ENCODE measurements at regions not wholly inside any gene's neighbourhood (a gene's known extent, or its start where the extent isn't known, plus 50 kb on each side); places are given as distances from the start of the nearest gene placed in this dataset.

DNA sequence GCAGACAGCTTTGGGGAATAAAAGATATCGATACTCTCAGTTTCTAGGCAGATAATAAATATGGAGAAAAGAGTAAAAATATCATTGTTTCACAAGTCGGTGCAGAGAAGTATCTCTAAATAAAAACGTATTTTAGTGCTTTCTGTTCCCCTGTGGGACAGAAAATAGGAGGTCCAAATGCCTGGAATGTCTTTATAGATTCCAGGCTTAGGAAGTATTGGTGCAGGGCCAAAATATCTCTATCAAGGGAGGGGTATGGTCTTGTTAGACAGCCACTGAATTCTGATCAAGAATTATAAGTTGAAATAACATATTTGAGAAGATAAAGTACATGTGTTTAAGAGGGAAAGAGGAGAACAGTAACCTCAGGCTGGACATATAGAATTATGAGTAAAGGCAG lies 596.4 kb downstream of the PCDH18 start:
- Histone ChIP-seq H3K36me3 (ENCODE audit: control insufficient read depth in 2 of 2, insufficient read depth in 2 of 2, low read length in 2 of 2) (no peaks in the 10 kb centered on the region), H3K4me3 (ENCODE audit: low read length in 2 of 2) (no peak overlapping the region), H3K27ac (ENCODE audit: low read length) (no peak overlapping the region)

DNA sequence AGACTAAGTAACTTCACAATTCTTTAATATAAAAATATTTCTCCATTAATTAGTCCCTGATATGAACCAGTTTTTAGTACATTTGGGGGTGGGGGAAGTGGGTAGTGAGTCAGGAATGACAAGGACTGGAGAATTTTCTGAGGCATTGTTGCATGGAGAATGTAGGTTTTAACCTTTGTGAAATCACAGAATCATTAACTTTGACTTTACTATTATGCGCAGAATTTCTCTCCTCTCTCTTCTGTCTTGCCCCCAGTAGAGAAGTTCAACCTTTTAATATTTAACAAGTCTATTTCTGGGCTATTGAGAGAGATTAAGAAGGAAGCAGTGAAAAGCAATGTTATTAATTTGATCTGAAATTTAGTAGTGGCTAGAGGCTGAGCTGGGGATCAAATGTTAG lies 597.0 kb downstream of the PCDH18 start:
- Histone ChIP-seq H3K4me1 (ENCODE audit: control insufficient read depth, insufficient read depth, low read length) (no peaks in the 10 kb centered on the region), H3K36me3 (ENCODE audit: control insufficient read depth in 2 of 2, insufficient read depth in 2 of 2, low read length in 2 of 2) (no peaks in the 10 kb centered on the region), H3K4me3 (ENCODE audit: low read length in 2 of 2) (no peak overlapping the region), H3K9me3 (ENCODE audit: control insufficient read depth in 2 of 2, low read length in 2 of 2) (no peaks in the 10 kb centered on the region), H3K27ac (ENCODE audit: low read length) (no peak overlapping the region), H3K27me3 (ENCODE audit: control insufficient read depth in 1 of 2, insufficient read depth in 2 of 2, low read length in 2 of 2) (no peaks in the 10 kb centered on the region), H3K9ac (ENCODE audit: low read length in 2 of 2) (no peak overlapping the region)

More for the DNA sequence above, 596.4 kb downstream of the PCDH18 start:
- Histone ChIP-seq H3K9me3 (ENCODE audit: control insufficient read depth in 2 of 2, low read length in 2 of 2) (no peaks in the 10 kb centered on the region), H3K9ac (ENCODE audit: low read length in 2 of 2) (no peak overlapping the region), H3K27me3 (ENCODE audit: control insufficient read depth in 1 of 2, insufficient read depth in 2 of 2, low read length in 2 of 2) (no peaks in the 10 kb centered on the region), H3K4me1 (ENCODE audit: control insufficient read depth, insufficient read depth, low read length) (no peaks in the 10 kb centered on the region)

DNA sequence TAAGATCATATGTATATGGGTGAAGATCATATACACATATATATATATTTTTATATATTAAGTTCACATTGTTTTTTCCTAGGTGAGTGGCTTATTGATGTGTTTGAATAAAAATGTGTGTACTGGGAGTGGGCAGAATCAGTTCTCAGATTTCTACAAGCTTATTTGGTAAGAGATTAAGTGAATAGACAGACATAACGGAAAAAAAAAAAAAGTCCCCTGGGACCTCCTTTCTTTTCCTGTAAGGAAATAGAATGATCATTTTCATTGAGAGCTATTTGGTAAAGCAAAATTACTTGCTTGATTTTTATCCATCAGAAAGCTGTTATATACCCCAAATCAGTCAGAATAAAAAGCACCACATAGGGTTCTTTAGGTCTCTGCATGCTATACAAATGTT lies 597.7 kb downstream of the PCDH18 start:
- no peak overlapping the region for H3K4me3 ChIP-seq (ENCODE audit: low read length in 2 of 2)

DNA sequence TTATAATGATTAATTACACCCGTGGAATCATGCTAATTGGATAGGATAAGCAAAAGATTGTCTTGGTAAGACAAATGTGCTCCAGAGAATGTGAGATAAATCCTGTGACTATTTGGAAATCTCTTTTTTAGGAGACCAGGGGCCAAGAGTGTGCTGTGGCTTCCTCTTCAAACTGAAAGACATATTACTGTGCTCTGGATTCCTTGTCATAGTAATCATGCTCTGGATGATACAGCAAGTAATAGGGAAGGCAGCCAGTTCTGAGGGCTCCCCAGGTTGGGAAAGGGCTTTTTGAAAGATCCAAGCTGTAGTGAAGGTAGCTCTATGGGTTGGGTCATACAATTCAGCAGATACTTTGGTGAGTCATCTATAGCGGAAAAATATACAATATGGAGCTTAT lies 600.5 kb downstream of the PCDH18 start:
- Histone ChIP-seq H3K36me3 (ENCODE audit: control insufficient read depth in 2 of 2, insufficient read depth in 2 of 2, low read length in 2 of 2) (no peaks in the 10 kb centered on the region), H3K4me1 (ENCODE audit: control insufficient read depth, insufficient read depth, low read length) (no peaks in the 10 kb centered on the region), H3K9me3 (ENCODE audit: control insufficient read depth in 2 of 2, low read length in 2 of 2) (no peaks in the 10 kb centered on the region), H3K4me3 (ENCODE audit: low read length in 2 of 2) (no peak overlapping the region), H3K9ac (ENCODE audit: low read length in 2 of 2) (no peak overlapping the region), H3K27me3 (ENCODE audit: control insufficient read depth in 1 of 2, insufficient read depth in 2 of 2, low read length in 2 of 2) (no peaks in the 10 kb centered on the region), H3K27ac (ENCODE audit: low read length) (no peak overlapping the region)

More for the DNA sequence above, 597.7 kb downstream of the PCDH18 start:
- no peaks in the 10 kb centered on the region for H3K4me1 ChIP-seq (ENCODE audit: control insufficient read depth, insufficient read depth, low read length)
- H3K27ac ChIP-seq (ENCODE audit: low read length), result no peak overlapping the region
- H3K9me3 ChIP-seq (ENCODE audit: control insufficient read depth in 2 of 2, low read length in 2 of 2), result no peaks in the 10 kb centered on the region
- H3K9ac ChIP-seq (ENCODE audit: low read length in 2 of 2), result no peak overlapping the region
- no peaks in the 10 kb centered on the region for H3K27me3 ChIP-seq (ENCODE audit: control insufficient read depth in 1 of 2, insufficient read depth in 2 of 2, low read length in 2 of 2)
- no peaks in the 10 kb centered on the region for H3K36me3 ChIP-seq (ENCODE audit: control insufficient read depth in 2 of 2, insufficient read depth in 2 of 2, low read length in 2 of 2)

DNA sequence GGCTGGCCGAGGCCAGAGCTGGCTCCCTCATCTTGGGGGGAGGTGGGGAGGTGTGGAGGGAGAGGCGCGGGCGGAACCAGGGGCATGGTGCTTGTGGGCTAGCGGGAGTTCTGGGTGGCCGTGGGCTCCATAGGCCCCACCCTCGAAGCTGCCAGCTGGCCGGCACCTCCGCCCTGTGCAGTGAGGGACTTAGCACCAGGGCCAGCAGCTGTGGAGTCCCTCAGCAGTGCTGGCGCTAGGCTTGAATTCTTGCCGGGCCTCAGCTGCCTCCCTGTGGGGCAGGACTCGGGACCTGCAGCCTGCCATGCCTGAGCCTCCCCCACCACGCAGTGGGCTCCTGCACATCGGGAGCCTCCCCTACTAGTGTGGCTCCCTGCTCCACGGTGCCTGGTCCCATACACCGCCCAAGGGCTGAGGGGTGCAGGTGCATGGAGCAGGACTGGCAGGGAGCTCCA lies 603.3 kb downstream of the PCDH18 start:
- no peak overlapping the region for H3K27ac ChIP-seq (ENCODE audit: low read length)
- no peaks in the 10 kb centered on the region for H3K27me3 ChIP-seq (ENCODE audit: control insufficient read depth in 1 of 2, insufficient read depth in 2 of 2, low read length in 2 of 2)
- H3K4me3 ChIP-seq (ENCODE audit: low read length in 2 of 2), result no peak overlapping the region
- no peaks in the 10 kb centered on the region for H3K36me3 ChIP-seq (ENCODE audit: control insufficient read depth in 2 of 2, insufficient read depth in 2 of 2, low read length in 2 of 2)
- no peaks in the 10 kb centered on the region for H3K9me3 ChIP-seq (ENCODE audit: control insufficient read depth in 2 of 2, low read length in 2 of 2)
- H3K9ac ChIP-seq (ENCODE audit: low read length in 2 of 2), result no peak overlapping the region
- no peaks in the 10 kb centered on the region for H3K4me1 ChIP-seq (ENCODE audit: control insufficient read depth, insufficient read depth, low read length)

DNA sequence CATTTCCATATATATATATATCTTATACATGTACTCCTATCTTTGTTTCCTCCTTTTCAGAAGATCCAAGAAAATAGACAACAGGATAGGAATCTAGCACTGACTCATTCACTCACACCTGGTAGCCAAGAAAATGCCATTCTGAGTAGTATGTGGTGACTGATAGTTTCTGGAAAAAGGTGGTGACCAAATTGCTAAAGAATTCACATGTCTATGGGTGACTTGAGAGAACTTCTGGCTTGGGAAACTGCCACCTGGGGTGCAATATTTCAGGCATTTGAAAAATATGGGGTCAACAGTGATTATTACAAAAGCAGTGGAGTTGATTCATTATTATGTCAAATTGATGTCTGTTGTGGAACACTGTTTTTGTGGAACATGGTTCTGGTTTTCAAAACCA lies 605.1 kb downstream of the PCDH18 start:
- no peaks in the 10 kb centered on the region for H3K36me3 ChIP-seq (ENCODE audit: control insufficient read depth in 2 of 2, insufficient read depth in 2 of 2, low read length in 2 of 2)
- H3K4me1 ChIP-seq (ENCODE audit: control insufficient read depth, insufficient read depth, low read length), result no peaks in the 10 kb centered on the region
- no peak overlapping the region for H3K9ac ChIP-seq (ENCODE audit: low read length in 2 of 2)
- H3K27me3 ChIP-seq (ENCODE audit: control insufficient read depth in 1 of 2, insufficient read depth in 2 of 2, low read length in 2 of 2), result no peaks in the 10 kb centered on the region
- no peaks in the 10 kb centered on the region for H3K9me3 ChIP-seq (ENCODE audit: control insufficient read depth in 2 of 2, low read length in 2 of 2)
- H3K4me3 ChIP-seq (ENCODE audit: low read length in 2 of 2), result no peak overlapping the region
- no peak overlapping the region for H3K27ac ChIP-seq (ENCODE audit: low read length)

DNA sequence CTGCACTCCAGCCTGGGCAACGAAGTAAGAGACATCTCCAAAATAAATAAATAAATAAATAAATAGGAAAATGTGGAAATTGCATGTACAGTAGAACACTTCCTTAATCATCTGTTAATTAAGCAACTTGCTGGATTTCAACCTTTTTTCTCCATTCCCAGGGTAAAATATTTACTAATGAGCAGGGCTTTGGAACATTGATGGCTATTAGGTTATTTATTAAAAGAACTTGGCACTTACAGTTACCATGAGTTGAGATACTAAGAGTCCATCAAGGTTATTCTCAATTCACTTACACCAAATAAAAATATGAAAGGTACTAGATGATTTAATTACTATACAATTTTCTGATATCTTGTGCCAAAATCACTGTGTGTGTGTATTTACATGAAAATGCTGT lies 607.1 kb downstream of the PCDH18 start:
- H3K9me3 ChIP-seq (ENCODE audit: control insufficient read depth in 2 of 2, low read length in 2 of 2), result no peaks in the 10 kb centered on the region
- no peak overlapping the region for H3K4me3 ChIP-seq (ENCODE audit: low read length in 2 of 2)
- no peaks in the 10 kb centered on the region for H3K27me3 ChIP-seq (ENCODE audit: control insufficient read depth in 1 of 2, insufficient read depth in 2 of 2, low read length in 2 of 2)
- no peak overlapping the region for H3K27ac ChIP-seq (ENCODE audit: low read length)
- no peaks in the 10 kb centered on the region for H3K4me1 ChIP-seq (ENCODE audit: control insufficient read depth, insufficient read depth, low read length)
- no peak overlapping the region for H3K9ac ChIP-seq (ENCODE audit: low read length in 2 of 2)
- no peaks in the 10 kb centered on the region for H3K36me3 ChIP-seq (ENCODE audit: control insufficient read depth in 2 of 2, insufficient read depth in 2 of 2, low read length in 2 of 2)

DNA sequence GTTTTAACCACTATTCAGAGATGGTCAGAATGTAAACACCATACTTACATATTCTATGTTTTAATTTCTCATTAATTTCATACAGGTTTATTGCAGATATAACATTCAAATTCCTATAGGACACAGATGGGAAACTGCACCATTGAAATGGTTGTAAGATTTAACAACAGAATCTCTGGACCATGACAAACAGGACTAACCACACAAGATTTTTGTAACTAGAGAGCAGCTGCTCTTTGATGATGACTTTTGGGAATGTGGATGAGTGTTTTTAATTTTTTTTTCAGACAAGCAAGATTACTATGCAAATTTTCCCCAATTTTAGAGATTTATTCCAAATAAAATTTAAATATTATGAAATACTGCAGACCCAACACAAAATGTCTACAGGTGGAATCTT lies 610.2 kb downstream of the PCDH18 start:
- H3K27me3 ChIP-seq (ENCODE audit: control insufficient read depth in 1 of 2, insufficient read depth in 2 of 2, low read length in 2 of 2), result no peaks in the 10 kb centered on the region
- no peaks in the 10 kb centered on the region for H3K4me1 ChIP-seq (ENCODE audit: control insufficient read depth, insufficient read depth, low read length)
- no peak overlapping the region for H3K4me3 ChIP-seq (ENCODE audit: low read length in 2 of 2)
- no peak overlapping the region for H3K27ac ChIP-seq (ENCODE audit: low read length)
- H3K9me3 ChIP-seq (ENCODE audit: control insufficient read depth in 2 of 2, low read length in 2 of 2), result no peaks in the 10 kb centered on the region
- H3K36me3 ChIP-seq (ENCODE audit: control insufficient read depth in 2 of 2, insufficient read depth in 2 of 2, low read length in 2 of 2), result no peaks in the 10 kb centered on the region
- no peak overlapping the region for H3K9ac ChIP-seq (ENCODE audit: low read length in 2 of 2)

DNA sequence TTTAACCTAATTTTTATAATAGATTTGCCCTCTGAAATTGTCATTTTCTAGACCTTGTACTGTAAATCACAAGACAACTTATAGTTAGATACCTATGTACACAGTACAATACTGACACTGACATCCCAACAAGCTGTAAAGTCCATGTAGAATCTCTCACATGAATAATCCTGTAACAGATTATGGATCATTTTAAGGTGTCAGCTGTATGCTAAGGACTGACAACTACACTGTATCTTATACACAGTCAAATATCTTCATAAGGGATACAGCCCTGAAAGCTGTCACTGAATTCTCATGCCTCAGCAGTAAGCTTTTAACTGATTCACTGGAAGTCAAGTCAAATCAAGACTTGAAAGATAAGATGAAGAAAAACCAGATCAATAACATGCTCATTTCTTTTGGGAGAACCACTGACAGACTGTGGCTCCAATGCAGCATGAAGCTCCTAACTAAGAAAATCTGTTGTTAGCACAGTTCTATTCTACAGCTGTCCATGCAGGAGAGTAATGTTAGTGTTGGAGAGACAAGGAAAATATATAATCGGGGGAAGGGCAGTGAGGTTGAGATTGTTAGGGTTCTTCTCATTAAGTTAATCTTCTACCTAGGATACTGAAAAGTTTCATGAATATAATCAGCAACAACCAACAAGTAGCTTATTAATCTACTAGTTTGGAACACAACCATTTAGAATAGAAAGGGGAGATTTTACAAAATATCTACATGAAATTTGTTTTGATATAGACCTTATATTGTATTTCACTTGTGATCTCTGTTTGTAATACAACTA lies 612.0 kb downstream of the PCDH18 start:
- no peaks in the 10 kb centered on the region for H3K4me1 ChIP-seq (ENCODE audit: control insufficient read depth, insufficient read depth, low read length)
- no peaks in the 10 kb centered on the region for H3K36me3 ChIP-seq (ENCODE audit: control insufficient read depth in 2 of 2, insufficient read depth in 2 of 2, low read length in 2 of 2)
- no peak overlapping the region for H3K27ac ChIP-seq (ENCODE audit: low read length)
- H3K4me3 ChIP-seq (ENCODE audit: low read length in 2 of 2), result no peak overlapping the region
- H3K27me3 ChIP-seq (ENCODE audit: control insufficient read depth in 1 of 2, insufficient read depth in 2 of 2, low read length in 2 of 2), result no peaks in the 10 kb centered on the region
- no peak overlapping the region for H3K9ac ChIP-seq (ENCODE audit: low read length in 2 of 2)
- H3K9me3 ChIP-seq (ENCODE audit: control insufficient read depth in 2 of 2, low read length in 2 of 2), result no peaks in the 10 kb centered on the region

DNA sequence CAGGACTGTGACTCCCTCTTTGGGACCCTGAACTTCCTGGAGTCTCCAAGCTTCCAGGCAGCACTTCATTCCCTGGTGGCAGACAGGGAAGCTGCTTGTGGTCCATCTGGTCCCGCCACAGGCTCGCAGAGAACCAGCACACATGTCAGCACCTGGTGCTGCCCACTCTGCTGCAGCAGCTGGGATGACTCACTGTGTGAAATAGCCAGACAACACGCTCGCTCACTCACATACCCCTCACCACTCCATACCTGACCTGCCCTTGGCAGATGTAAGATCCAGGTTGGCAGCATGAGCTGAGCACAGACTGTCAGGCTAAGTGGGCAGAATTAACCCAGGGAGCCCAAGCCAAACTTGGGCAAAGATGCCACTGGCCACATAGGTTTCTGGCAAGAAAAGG lies 613.5 kb downstream of the PCDH18 start:
- Histone ChIP-seq H3K4me3 (ENCODE audit: low read length in 2 of 2) (no peak overlapping the region), H3K9me3 (ENCODE audit: control insufficient read depth in 2 of 2, low read length in 2 of 2) (no peaks in the 10 kb centered on the region), H3K27ac (ENCODE audit: low read length) (no peak overlapping the region), H3K4me1 (ENCODE audit: control insufficient read depth, insufficient read depth, low read length) (no peaks in the 10 kb centered on the region), H3K27me3 (ENCODE audit: control insufficient read depth in 1 of 2, insufficient read depth in 2 of 2, low read length in 2 of 2) (no peaks in the 10 kb centered on the region), H3K36me3 (ENCODE audit: control insufficient read depth in 2 of 2, insufficient read depth in 2 of 2, low read length in 2 of 2) (no peaks in the 10 kb centered on the region), H3K9ac (ENCODE audit: low read length in 2 of 2) (no peak overlapping the region)

DNA sequence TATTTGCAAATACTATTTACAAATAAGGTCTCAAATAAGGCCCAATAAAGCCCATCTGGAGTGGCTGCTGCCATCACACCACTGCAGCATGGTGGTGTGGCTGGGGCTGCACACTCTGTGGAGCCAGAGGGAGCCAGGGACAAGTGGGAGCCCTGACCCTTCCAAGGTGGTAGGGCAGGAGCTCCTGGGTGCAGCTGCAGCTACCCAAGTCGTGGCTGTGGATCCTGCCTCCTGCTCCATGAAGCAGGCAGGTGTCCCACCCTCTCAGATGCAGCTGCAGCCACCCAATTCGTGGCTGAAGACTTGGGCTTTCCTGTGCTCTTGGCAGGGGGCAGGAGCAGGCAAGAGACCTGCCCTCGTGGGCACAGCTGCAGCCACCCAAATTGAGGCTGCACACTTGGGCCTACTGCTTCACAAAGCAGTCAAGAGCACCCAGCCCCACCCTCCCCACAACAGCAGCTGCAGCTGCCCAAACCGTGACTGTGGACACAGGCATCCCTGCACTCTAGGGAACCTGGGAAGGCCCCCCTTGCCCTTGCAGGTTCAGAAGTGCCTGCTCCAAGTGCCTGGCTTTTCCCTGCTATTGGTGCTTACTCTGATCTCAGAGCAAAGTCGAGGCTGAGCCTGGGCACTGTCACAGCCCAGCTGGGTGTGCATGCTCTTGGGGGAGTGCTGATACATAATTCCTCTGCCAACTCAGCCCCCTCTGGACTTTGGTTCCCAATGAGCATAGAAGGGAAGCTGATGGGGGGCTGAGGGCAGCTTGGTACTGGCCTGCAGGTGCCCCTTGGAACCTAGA lies 614.8 kb downstream of the PCDH18 start:
- H3K27ac ChIP-seq (ENCODE audit: low read length), result no peak overlapping the region
- no peak overlapping the region for H3K9ac ChIP-seq (ENCODE audit: low read length in 2 of 2)
- no peaks in the 10 kb centered on the region for H3K36me3 ChIP-seq (ENCODE audit: control insufficient read depth in 2 of 2, insufficient read depth in 2 of 2, low read length in 2 of 2)
- no peaks in the 10 kb centered on the region for H3K9me3 ChIP-seq (ENCODE audit: control insufficient read depth in 2 of 2, low read length in 2 of 2)
- H3K4me3 ChIP-seq (ENCODE audit: low read length in 2 of 2), result no peak overlapping the region
- no peaks in the 10 kb centered on the region for H3K27me3 ChIP-seq (ENCODE audit: control insufficient read depth in 1 of 2, insufficient read depth in 2 of 2, low read length in 2 of 2)
- H3K4me1 ChIP-seq (ENCODE audit: control insufficient read depth, insufficient read depth, low read length), result no peaks in the 10 kb centered on the region

Measured in stomach smooth muscle (tissue), 2 donors.